Stimulated activated CD4-positive, alpha-beta T cell treated with anti-CD3 and anti-CD28 coated beads, Interleukin-1b, Interleukin-23, amount 100 ng/mL, for 4 hours (primary cell): ENCODE measurements at regions not wholly inside any gene's neighbourhood (a gene's known extent, or its start where the extent isn't known, plus 50 kb on each side); places are given as distances from the start of the nearest gene placed in this dataset.

Experiments used
- DNase-seq, 2 donors: peaks; one replicate each; pipeline ENCODE4 v3.0.0-alpha.2; 2020; ENCODE audit warnings: low read depth in 2 of 2

DNA sequence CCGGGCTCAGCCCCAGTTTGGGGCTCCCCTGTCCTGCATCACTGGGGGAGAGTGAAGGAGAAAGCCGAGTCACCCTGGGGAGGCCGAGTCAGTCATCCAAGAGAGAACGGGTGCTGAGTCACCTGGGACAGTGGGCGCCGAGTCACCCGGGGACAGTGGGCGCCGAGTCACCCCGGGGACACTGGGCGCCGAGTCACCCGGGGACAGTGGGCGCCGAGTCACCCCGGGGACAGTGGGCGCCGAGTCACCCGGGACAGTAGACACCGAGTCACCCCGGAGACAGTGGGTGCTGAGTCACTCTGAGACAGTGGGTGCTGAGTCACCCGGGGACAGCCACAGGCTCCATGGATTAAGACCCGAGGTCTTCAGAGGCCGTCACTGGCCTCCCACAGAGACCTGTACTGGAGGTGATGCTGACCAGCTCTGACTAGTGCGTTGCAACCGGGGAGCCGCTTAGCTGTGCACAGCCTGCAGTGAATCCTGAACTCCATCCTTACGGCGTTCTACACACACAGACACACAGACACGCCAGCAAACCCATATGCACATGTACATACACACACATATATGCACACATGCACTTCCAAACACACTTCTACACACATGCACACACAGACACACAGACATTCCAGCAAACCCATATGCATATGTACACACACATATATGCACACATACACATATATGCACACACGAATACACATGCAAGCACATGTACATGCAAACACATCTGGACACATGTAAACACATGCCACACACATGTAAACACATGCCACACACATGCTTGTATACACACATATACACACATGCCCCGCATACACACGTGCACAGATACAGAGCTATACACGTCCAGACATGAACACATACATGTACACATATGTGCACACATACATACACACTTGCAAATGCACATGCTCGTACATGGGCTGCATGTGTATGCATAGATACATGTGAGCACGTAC is 64.9 kb upstream of the GALNT9 start:
- DNase-seq: peak; percentile 6 to 8

DNA sequence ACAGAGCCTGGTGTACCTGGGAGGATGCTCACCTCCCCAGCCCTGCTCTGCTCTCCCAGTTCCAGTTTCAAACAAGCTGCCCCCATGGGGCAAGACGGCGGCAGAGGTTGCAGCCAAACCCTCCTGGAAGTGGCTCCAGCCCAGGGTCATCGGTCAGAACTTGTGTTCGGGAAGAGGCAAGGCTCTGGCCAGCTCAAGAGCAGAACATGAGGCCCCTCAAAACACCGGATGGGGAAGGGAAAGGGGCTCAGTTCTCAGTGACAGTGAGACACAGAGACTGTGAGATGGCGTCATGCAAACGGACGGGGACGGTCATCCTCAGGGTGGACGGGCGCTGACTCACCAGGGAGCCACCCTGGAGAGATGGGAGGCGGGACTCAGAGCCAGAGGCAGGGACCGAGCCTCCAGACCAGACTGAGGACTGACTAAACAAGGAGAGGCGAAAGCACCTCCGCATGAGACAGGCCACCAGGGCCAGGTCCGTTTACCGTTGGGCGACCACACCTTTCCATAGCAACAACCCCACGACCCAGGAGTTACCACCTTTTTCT is 63.9 kb upstream of the GALNT9 start:
- DNase-seq: no peak

GRCh38 chr12:132392389-132393244 is 63.2 kb upstream of the GALNT9 start:
- no peak for DNase-seq

GRCh38 chr12:132391326-132392041 is 62.1 kb upstream of the GALNT9 start:
- DNase-seq: no peak

DNA sequence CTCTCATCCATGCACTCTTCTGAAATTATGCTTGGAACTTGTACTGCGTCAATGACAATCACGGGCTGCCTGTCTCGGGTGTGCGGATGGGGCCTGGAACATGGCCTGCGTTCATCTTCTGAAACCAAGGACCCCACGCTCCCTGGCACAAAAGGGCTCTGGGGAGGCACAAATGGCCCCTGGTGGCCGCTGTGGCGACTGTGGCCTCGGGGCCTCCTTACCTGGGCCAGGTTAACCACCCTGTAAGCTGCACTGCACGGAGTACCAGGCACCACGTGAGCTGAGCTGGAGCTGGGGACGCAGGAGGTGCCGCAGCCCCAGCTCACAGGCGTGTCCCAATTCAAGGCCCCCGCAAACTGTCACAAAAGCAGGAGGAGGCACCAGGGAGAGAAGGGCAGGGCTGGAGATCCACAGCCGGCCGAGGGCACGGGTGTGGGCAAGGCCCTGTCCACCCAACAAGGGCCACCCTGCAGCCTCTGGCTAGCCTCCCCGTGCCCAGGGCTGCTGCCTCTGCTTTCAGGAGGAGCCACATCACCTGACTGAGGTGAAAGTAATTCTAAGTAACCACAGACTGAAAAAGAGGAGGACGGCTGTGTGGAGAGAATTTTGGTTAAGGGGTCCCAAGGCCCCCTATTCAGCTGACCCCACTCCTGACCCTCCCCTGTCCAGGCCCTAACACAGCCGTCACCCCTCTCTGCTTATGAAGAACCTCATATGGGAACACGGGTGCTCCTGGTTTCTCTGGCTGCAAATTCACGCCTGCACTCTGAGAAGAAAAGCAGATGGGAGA is 61.1 kb upstream of the GALNT9 start:
- DNase-seq: no peak

DNA sequence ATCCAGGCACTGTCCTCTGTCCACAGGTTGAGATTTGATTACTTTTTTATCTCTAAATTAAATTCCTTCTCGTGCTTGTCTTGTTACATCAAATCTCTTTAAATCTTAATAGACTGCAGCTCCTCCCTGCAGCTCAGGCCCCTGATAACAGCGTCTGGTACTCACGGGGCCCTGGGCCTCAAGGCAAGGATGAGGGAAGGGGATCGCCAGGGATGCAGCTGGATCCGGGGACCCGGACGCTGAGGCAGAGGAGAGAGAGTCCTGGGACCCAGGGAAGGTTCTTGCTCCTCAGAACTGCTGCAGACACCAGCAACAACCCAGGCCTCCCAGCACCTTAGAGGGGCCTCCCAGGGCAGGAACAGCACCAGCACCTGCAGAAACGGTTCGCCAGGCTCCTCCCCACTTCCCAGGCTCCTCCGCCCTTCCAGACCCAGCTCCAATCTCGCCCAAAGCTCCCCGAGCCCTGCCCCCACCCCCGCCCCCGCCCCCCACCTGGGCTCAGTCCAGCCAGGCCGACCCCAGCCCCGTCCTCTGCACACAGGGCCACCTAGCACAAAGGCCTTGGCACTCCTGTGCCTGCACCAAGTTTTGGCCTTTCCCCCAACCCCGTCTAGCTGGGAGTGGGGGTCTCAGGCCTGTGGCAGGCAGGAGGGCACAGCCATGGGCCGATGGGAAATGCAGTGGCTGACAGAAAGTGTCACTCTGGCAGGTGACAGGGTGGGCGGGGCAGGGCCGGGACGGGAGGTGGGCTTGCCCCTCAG is 60.3 kb upstream of the GALNT9 start:
- DNase-seq: no peak

DNA sequence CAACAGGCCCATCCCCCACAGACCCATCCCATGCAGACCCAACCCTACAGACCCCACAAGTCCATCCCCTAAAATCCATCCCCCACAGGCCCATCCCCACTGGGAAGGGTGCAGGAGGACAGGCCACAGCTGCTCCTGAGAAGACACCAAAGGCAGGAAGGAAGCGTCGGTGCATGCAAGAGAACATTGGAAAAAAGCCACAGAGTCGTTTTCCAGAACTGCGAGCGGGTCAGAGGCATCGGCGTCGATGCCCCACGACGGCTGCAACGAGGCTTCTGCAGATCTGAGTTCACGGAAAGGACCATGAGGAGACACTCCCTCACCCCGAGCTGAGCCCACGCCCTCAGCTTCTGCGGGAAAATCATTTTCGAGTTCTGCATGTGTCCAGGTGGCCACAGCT is 59.6 kb upstream of the GALNT9 start:
- no peak for DNase-seq

GRCh38 chr12:132388379-132389015 is 59.1 kb upstream of the GALNT9 start:
- no peak for DNase-seq

DNA sequence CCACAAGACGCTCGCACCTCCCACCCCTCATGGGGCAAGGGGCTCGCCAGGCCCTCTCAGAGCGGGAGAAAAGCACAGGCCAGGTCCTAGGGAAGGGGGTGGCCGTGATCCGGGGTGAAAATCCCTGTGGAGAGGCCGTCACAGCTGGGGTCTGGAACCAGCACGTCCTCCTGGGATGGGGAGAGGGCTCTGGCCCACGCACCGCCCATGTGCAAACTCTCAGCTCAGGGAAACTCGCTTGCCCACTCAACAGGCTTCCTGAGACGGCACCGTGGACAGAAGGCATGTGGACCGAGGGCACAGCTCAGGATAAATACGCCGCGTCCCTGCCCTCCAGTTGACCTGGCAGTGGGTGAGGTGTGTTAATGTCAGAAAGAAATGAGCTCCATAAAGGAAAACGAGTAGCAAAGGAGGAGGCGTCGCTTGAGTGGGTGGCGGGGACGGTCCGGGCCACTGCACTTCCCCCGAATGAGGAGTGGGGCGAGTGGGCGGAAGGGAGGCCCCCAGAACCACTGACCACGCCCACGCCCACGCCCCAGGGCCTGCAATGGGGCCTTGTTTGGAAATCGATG is 57.6 kb upstream of the GALNT9 start:
- DNase-seq: no peak

- DNase-seq: no peak
Observed at GRCh38 chr12:132385923-132386751, 56.7 kb upstream of the GALNT9 start.

DNA sequence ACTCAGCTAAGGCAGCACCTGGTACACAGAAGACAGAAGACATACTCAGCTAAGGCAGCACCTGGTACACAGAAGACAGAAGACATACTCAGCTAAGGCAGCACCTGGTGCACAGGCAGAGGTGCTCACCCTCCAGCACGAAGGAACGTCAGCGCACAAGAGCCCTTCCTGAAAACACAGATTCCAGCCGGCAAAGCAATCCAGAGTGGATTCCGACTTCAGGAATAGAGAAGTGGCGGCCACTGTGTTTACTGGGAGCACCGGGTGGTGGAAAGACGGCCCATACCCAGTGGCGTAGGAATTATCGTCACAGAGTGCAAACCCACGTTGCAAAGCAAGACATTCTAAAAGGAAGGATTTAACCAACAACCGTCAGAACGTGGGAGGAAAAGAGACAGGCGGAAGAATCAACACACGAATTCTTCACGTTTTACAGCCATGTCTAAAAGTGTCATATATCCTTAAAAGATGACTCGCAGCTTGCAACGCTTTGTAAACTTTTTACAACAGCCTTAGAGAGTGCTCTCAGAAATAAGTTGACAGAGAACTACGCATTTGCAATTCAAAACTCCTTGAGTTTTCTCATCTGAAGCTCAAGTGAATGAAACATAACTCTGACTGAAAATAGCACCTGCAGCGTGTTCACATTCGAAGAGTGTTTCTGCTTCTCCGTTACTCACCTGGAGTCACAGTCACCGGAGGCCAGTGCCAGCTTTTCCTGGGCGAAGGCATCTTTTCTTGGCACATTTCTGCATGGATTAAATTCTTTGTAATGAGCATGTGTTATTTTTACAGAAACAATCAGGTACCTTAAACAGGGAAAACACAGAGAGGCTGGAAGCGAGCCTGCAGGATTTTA is 55.8 kb upstream of the GALNT9 start:
- no peak for DNase-seq

DNA sequence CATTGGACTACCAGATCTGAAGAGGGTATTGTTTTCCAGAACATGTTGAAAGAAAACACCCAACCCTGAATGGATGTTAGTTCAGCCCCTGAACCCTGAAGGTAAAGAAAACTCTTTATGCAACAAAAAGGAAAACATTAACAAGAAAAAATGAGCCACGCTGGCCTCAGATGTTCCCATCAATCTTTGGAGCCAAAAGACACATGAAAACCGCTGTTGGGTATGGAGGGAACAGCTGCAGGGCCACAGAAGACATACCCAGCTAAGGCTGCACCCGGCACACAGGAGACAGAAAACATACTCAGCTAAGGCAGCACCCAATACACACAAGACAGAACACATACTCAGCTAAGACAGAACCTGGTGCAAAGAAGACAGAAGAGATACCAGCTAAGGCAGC is 51.3 kb upstream of the GALNT9 start:
- no peak for DNase-seq

- DNase-seq: no peak
Observed at GRCh38 chr12:132379996-132380395, 50.6 kb upstream of the GALNT9 start.

DNA sequence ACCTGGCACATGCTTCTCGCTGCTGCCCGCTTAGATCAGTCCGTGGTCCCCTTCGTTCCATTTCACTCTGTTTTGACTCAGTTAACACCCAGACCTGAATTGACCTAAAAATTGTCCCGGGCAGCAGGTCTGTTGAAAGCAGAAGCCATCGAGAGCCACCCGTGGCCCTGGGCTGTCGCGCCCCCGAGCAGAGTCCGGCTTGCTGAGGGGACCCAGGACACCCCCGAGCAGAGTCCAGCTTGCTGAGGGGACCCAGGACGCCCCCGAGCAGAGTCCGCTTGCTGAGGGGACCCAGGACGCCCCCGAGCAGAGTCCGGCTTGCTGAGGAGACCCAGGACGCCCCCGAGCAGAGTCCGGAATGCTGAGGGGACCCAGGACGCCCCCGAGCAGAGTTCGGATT is 50.2 kb upstream of the GALNT9 start:
- DNase-seq: no peak
